ENCODE measurements at regions not wholly inside any gene's neighbourhood (a gene's known extent, or its start where the extent isn't known, plus 50 kb on each side); places are given as distances from the start of the nearest gene placed in this dataset.

DNA sequence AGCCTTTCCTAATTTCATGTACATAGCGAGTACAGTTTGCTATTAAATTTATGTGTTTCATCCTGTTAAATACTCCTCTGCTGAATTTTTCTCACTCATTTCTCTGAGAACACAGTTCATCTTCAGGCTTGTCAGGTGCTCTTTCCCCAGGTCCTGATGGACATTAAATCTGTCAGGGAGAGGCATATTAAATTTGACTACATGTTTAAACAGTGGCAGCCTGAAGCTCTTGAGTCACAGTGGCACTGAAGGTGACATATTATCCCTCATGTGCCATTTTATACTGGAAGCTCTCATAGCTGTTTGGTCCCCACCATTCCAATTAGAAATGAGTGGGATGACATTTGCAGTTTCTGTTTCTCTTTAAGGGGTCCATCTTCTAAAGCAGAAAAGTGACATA lies 1089.6 kb upstream of the SORCS1 start:
- no peak for DNase-seq (ENCODE audit: low read depth, low spot score)

DNA sequence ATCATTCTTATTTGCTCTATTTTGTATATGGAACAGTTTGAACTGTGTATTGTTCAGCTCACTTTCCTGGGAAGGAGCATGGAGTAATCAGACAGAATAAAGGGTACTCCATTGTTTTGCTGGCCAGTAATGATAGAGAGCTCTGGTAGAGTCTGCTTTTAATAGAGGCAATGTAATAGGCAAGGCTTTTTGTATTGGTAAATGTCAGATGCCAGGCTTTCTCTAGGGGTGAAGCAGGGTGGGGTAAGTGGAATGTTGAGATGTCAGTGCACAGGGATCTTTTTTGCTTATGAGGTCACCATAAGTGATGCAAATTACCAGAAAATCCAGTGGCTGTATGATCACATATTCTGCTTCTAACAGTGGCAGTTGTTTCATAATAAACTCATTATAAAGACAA lies 1088.3 kb upstream of the SORCS1 start:
- no peak for DNase-seq (ENCODE audit: low read depth, low spot score)

DNA sequence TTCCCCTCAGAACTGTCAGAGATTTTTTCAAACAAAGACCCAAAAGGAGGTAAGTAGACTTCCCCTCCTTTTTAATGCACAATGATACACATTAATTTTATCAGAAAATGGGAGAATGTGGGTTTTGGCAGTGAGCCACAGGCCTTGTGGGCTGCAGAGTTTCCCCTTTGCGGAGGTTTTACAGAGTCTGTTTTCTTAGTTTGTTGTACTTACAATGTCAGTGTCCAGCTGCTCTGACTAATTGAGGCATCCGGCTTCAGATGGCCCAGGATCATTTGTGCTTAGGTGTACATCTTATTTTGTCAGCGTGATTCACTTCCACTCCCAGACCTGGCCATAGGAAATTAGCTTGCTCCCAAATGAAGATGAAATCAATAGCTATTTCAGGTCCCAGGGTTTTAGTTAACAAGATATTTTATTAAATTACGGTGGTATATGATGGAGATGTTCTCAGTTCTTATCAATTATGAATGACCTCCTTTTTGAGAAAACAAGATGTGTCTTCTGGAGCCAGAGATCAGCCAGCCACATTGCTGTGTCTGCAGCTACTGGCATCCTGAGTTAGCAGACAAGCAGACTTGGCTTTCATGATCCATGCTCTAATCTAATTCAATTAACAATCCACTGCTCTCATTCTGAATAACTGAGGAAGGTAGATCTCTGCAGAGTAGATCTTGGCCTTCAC lies 1086.6 kb upstream of the SORCS1 start:
- DNase-seq (ENCODE audit: low read depth, low spot score) = no peak

GRCh38 chr10:108249940-108250339 lies 1085.4 kb upstream of the SORCS1 start:
- DNase-seq (ENCODE audit: low read depth, low spot score) = no peak

GRCh38 chr10:108244443-108245228 lies 1080.1 kb upstream of the SORCS1 start:
- no peak for DNase-seq (ENCODE audit: low read depth, low spot score)

- no peak for DNase-seq (ENCODE audit: low read depth, low spot score)
These were observed 1076.7 kb upstream of the SORCS1 start for GRCh38 chr10:108241166-108241565.

- DNase-seq (ENCODE audit: low read depth, low spot score) = no peak
These were observed 1073.8 kb upstream of the SORCS1 start for GRCh38 chr10:108238261-108238660.

DNA sequence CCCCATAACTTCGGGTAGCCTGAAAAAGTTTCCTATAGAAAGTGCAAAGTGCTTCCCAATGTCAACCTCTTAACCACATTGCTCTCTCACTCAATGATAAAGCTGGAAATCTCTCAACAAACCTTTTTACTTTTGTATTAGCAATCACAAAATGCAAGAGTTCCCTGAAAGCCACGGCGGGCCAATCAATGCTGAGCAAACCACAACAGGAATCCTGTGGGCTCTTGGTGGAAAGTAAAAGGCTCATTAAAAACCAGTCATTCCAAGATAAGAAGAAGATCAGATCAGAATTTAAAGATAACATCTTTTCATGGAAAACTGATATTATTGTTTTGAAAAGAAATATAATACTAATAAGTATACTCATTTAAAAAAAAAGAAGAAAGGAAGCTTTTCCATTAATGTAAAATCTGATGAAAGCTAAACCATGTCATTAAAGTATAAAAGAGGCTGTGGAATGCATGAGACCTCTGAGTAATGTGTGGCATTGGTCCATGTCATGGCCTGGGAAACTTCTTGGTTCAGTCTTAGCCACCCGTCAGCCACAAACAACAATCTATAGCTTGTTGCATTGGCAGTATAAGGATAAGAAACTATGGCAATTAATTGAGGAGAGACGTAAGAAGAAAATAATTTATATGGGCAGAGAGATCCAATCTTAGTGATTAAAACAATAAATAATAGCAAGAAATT lies 1066.1 kb upstream of the SORCS1 start:
- DNase-seq (ENCODE audit: low read depth, low spot score) = no peak

DNA sequence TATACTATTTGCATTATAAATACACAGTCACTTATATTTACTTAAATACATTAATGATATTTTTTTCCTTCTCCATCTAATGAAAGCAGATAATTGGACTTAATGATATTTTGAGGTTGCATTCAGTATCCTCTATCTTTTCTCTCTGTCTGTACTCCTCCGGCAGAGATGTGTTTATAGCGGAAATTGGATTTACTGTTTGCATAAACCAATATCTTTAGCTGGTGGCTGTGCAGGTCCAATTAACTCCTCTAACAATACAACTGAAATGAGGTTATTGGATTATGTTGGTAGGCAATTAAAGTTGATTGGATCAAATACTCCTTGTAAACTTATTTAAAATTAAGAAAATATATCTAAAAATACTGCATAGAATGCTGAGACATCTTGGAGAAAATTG lies 1044.2 kb upstream of the SORCS1 start:
- DNase-seq (ENCODE audit: low read depth, low spot score) = no peak

DNA sequence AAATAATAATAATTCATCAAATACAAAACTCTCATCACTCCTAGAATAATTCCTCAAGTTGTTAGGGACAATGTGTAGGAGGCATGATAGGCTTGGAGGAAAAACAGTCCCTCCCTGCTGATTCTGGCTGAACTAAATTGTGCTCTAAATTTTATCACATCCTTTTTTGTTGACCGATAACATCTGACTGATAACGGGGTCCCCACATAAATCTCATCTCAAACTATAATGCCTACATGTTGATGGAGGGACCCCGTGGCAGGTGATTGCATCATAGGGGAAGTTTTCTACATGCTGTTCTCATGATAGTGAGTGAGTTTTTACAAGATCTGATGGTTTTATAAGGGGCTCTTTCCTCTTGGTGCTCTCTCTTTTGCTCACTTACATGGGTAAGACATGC lies 1043.5 kb upstream of the SORCS1 start:
- no peak for DNase-seq (ENCODE audit: low read depth, low spot score)

GRCh38 chr10:108204528-108205305 lies 1040.2 kb upstream of the SORCS1 start:
- peak; percentile 12 for DNase-seq (ENCODE audit: low read depth, low spot score)

GRCh38 chr10:108203905-108204527 lies 1039.5 kb upstream of the SORCS1 start:
- no peak for DNase-seq (ENCODE audit: low read depth, low spot score)

DNA sequence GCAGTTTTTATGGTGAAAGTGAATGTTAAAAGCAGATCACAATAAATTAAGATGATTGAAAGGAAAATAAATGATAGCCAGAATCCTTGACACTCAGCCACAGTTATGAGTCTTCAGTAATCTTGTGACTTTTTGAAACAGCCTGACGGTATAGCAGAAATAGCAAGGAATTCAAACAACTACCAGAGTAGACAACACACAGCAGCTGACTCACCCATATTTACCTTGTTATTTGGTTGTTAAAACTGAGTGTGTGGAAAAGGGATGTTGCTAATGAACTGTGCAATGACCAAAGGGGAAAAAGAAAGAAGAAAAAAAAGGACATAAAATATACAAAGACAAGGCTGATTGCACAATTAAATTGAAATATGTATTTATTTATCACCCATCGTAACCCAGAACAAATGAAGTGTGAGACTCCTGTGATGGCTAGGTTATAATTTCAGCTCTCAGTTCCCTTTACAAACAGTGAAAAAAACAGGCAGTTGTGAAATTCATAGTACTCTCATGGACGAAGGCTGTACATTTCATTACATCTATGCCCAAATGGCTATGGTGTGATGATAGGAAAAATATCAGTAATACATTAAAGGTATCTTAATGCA lies 1023.0 kb upstream of the SORCS1 start:
- DNase-seq (ENCODE audit: low read depth, low spot score) = no peak

DNA sequence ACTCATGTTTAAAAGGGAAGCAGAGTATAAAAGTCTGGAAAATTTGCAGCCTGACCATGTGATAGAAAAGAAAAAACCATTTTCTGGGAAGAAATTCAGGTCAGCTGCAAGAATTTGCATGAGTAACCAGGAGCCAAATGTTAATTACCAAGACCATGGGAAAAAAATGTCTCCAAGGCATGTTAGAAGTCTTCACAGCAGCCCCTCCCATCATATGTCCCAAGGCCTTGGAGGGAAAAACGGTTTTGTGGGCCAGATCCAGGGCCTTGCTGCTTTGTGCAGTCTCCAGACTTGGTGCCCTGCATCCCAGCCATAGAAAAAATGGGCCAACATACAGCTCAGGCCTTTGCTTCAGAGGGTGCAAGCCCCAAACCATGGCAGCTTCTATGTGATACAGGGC lies 1019.6 kb upstream of the SORCS1 start:
- DNase-seq (ENCODE audit: low read depth, low spot score) = no peak

- DNase-seq (ENCODE audit: low read depth, low spot score) = no peak
These were observed 1016.4 kb upstream of the SORCS1 start for GRCh38 chr10:108180878-108181277.

DNA sequence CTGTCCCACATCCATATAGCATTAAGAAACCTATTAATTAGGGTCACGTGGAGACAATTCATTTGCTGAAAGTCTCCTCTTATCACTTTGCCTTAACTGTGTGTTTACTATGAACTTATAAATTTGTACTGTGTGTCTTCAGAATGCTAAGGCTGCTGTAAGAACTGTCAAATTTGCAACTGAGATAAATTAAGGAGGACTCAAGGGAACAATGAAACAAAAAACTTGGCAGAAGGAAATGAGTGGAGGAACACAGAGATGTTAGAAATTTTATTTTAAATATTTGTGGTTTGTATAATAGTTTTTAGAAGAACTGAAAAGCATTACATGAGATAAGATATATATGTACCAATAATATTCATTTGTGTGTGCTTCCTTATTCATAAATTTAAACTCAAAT lies 1005.3 kb upstream of the SORCS1 start:
- DNase-seq (ENCODE audit: low read depth, low spot score) = no peak

DNA sequence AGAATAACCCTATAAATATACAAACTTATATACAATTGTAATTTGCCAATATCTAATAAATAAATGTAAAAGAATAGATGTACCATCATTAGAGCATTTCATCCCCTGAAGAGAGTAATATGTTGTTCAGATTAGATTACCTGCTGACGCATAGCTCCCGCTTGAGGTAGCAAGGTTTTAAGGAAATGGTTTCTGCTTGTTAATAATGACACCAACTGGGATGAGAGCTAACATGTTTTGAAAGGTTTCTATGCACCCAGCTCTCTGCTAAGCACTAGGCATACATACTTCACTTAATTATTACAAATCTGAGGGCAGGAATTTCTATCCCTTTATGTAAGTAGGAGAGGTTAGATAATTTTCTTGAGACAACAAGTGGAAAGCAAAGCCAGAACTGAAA lies 1003.3 kb upstream of the SORCS1 start:
- DNase-seq (ENCODE audit: low read depth, low spot score) = no peak

GRCh38 chr10:108166401-108166800 lies 1001.9 kb upstream of the SORCS1 start:
- no peak for DNase-seq (ENCODE audit: low read depth, low spot score)

DNA sequence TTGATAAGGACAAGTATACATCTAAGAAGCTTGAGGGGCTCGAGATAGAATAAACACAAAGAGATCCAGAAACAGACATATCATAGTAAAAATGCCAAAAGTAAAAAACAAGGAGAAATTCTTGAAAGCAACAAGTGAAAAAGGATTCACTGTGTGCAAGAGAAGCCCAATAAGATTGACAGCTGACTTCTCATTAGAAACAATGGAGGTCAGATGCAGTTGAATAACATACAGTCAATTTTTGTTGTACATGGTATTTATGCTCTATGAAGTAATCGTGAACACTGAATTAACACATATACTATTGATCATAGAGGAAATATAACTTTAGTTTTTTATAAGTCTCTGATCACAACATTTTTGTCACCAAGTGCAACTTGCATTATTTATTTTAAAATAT lies 982.8 kb upstream of the SORCS1 start:
- DNase-seq (ENCODE audit: low read depth, low spot score) = no peak

DNA sequence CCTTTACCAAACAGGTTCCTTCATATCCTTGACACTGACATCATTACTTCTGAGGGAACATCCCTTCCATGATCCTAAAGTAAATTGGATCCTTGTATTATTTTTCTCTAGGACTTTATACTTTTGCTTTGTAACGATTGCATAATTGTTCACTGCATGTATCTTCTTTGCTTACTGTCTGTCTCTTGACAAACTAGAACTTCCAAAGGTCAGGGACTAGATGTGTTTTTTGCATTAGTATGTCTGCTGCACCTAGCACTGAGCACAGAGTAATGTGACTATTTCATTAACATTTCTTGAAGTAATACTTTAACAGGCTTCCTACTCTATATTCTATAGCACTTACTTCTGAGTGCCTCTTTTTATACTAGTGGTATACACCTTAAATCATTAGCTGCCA lies 976.6 kb upstream of the SORCS1 start:
- DNase-seq (ENCODE audit: low read depth, low spot score) = no peak

GRCh38 chr10:108132303-108132702 lies 967.8 kb upstream of the SORCS1 start:
- DNase-seq (ENCODE audit: low read depth, low spot score) = no peak

Data from iPS DF 19.7 (cell line).